GM19468 (cell line): ENCODE measurements at regions not wholly inside any gene's neighbourhood (a gene's known extent, or its start where the extent isn't known, plus 50 kb on each side); places are given as distances from the start of the nearest gene placed in this dataset.
"Not testable (repeated sequence)": the region's sequence is repeated elsewhere in the genome, so short reads cannot be mapped to it uniquely, and the experiment has no call there.

Experiments used
- ATAC-seq: cut with Tn5 transposase; IDR thresholded peaks from one replicate; pipeline ENCODE4 v1.9.1; 2021; ENCODE audit warnings: mild to moderate bottlenecking, moderate library complexity, moderate number of reproducible peaks; ENCODE audit not compliant: unreplicated experiment; ENCODE audit errors: extremely low read depth

DNA sequence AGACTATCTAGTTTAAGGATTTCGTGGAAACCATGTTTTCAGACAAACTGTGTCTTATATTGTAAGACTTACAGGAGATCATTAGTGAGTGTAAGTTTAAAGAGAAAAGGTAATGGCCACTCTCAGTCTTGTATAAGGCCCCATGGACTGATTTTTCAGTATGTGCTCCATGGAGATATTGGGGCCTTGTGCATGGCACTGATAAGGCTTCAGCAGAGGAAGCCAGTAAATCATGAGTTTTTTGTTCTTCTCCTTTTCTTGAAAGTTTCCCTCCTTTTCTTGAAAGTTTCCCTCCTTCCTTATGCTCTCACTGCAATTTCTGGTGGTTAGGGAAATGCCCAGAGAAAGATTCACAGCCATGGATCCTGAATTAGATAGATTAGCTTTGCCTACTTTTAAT is 471.3 kb downstream of the LRRC70 start:
- ATAC-seq: no peak

DNA sequence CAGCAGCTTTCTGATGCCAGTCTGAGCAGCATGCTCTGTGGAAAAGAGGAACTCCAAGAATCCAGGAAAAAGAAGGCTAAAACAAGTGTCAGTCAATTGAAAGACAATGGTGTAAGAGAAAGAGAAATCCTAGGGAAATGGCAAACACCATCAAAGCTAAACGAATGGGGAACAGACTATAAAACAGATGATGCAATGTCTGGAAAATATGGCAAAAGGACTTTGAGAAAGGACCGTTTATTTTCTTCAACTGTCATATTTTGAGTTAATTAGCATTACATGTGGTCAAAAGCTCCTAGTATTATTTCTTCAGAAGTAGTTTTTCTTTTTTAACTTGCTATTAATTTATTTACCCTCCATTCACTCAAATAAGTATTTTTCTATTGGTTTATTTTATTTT is 465.2 kb downstream of the LRRC70 start:
- no peak for ATAC-seq

DNA sequence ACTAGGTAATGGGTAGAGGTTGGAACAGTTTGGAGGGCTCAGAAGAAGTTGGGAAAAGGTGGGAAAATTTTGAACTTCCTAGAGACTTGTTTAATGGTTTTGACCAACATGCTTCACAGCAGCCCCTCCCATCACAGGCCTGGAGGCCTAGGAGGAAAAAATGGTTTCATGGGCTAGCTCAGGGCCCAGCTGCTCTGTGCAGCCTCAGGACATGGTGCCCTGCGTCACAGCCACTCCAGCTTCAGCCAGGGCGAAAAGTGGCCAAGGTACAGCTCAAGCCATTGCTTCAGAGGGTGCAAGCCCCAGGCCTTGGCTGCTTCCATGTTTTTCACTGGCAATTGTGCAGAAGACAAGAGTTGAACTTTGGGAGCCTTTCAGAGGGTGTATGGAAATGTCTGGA is 453.7 kb downstream of the LRRC70 start:
- no peak for ATAC-seq

DNA sequence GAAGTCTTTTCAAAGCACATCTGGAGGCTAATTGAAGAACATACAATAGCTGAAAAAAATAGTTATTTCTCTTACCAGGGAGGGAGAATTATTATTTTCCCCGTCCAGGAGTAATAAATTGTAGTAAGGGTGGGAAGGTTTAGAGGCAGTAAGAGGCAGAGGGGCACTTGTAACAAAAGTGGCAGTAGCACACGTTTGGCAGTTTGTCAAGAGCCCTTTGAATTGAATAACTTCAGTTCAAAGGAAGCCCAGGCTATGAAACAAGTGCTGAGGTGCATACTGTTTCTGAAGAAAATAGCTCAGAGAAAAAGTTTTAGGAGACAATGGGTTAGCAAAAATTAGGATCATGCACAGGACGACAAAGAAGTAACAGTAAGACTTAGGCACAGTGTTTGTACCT is 451.3 kb downstream of the LRRC70 start:
- ATAC-seq: no peak

DNA sequence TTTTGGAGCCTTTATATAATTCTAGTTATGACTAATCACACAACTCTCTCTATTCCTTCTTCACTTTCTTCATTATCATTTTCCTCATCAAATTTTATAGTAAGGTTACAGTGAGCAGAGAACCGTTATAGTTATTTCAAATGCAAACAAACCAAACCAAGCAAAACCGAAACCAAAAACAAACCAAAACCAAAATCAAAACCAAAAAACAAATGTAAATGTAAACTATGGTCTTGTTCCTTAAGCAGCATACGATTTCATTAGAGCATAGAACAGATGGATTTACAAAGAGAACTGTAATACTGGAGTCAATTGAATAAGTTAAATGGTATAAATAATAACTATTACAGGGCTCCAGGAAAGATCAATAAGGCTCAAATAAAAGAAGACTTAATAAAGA is 447.1 kb downstream of the LRRC70 start:
- ATAC-seq: no peak

DNA sequence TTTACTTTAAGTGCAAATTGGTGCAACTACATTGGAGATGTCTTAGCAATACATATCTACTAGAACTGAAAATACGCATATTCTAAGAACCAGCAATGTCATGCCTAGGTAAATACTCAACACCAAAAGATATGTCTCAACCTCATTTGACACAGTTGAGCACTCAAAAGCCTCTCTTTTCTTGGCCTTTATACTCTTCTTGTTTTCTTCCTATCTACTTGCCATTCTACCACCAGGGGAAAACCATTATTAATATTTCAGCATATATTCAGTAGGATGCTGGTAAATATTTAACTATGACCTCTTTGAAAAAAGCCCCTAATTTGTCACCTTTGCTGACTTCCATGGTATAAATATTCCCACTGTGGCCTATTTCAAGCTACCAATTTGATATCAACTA is 443.8 kb downstream of the LRRC70 start:
- no peak for ATAC-seq

DNA sequence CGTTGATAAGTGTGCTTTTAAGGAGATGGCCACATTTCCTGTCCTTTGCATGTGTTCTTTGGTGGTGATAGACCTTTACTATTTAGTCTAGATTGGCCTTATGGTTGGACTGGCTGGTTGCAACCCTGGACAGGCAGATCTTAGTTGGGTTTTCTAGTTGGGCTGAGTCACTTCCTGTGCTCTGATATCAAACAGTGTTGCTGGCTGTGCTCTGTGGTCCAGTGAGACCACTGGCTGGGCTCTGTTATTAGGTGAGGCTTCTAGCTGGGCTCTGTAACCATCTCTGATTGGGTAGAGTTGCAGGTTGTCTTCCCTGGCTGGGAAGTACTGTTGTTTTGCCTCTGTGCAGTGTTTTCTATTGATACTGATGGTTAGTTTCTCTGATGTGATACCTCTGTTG is 432.5 kb downstream of the LRRC70 start:
- no peak for ATAC-seq

DNA sequence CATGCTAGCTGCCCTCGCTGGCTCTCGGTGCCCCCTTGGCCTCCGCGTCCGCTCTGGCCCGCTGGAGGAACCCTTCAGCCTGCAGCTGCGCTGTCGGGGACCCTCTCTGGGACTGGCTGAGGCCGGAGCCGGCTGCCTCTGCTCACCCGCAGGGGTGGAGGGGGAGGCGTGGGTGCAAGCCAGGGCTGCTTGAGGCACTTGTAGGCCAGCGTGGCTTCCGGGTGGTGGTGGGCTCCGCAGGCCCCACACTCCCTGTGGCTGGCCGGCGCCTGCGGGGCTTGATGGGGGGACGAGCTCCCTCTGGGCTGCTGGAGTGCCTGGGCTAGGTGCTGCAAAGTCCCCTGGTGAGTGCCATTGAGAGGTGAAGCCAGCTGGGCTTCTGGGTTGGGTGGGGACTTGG is 429.6 kb downstream of the LRRC70 start:
- ATAC-seq: no peak

DNA sequence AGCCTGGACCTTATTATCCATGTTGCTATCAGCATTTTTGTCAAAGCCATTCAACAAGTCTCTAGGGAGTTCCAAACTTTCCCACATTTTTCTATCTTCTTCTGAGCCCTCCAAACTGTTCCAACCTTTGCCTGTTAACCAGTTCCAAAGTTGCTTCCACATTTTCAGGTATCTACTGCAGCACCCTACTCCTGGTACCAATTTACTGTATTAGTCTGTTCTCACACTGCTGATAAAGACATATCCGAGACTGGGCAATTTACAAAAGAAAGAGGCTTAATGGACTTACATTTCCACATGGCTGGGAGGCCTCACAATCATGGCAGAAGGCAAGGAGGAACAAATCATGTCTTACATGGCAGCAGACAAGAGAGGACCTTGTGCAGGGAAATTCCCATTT is 416.2 kb downstream of the LRRC70 start:
- ATAC-seq: not testable (repeated sequence)

DNA sequence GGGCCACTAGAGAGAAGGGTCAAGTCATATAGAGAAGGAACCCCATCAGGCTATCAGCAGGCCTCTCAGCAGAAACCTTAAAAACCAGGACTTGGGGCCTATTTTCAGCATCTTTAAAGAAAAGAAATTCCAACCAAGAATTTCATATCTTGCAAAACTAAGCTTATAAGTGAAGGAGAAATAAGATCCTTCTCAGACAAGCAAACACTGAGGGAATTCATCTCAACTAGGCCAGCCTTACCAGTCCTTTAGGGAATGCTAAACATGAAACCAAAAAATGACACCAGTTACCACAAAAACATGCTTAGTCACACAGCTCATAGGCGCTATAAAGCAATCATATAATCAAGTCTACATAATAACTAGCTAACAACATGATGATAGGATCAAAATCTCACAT is 407.1 kb downstream of the LRRC70 start:
- no peak for ATAC-seq

DNA sequence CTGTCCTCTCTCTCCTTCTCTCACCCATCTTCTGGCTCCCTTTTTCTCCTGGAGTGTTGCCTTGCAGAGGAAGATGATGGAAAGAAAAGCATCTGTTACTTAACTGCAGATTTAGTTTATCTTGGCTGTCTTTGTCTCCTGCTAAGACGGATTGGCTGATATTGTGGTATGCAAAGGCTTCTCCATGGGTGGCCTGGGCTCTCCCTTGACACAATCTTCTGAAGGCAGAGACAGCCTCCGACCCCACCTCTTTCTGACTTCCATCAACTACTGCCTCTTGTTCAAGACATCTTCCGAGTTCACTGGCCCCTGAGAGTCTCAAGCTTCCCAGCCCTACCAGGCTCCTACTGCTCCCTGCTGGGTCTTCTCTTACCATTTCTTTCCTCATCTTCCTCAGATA is 403.7 kb downstream of the LRRC70 start:
- no peak for ATAC-seq

DNA sequence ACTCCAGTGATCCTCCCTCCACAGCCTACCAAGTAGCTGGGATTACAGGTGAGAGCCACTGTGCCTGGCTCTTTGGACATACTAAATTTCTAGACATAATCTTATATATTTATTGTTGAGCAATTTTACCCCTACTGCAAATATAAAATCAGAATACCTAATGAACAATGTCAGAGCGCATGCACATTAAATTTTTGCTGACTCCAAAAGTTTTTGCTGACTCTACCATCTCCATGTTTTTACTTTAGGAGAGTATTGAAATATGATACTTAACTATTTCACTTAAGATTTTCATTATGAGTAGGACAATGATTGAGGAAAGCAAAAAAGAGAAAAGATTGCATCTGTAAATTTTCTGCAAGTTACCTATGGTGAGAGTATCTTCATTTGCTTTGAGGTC is 402.3 kb downstream of the LRRC70 start:
- ATAC-seq: no peak

DNA sequence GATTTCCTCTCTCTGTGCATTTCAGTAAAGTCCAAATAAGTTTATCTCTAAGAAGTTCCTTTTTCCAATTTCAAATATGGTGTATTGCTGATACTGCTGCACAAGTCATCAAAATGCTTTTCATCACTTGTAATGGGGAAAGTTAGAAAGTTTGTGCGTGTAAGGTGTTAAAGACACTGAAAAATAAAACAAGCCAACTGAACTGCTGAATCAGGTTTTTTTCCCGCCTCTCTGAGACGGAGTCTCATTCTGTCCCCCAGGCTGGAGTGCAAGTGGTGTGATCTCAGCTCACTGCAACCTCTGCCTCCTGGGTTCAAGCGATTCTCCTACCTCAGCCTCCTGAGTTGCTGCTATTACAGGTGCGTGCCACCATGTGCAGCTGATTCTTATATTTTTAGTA is 400.9 kb downstream of the LRRC70 start:
- no peak for ATAC-seq

DNA sequence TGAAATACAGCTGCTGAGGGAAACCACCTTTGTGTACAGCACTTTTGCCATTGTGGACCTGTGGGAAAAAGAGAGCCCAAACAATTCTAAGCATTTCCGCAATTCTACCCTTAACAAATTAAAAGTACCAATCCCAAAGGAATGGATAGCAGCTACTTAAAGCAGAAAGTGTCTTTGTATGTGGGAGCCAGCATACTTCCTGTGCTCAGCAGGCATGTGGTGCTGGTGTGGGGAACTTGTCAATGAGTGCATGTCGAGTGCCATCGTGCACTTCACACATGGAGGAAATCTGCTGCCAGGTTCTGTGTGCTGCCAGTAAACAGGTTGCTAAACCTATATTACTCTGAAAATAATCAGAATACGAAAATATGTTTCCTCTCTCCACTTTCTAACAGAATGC is 399.0 kb downstream of the LRRC70 start:
- no peak for ATAC-seq

DNA sequence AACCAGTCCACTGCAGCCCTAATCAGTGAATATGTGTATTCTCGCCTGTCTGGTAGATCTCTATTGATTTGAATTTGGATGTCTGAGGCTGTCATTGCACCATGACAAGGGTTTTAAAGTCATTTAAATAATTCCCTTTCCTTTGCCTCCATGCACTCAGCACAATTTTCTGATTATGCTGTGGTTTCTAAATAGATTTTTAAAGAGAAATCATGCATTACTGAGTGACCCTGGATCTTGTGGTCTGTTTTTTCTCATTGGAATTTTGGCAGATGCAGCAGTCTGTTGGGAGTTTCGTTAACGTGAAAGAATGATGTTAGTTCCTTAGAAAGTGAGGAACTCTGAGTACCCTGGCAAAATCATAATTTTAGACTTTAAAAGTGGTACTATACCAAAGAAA is 396.0 kb downstream of the LRRC70 start:
- no peak for ATAC-seq

DNA sequence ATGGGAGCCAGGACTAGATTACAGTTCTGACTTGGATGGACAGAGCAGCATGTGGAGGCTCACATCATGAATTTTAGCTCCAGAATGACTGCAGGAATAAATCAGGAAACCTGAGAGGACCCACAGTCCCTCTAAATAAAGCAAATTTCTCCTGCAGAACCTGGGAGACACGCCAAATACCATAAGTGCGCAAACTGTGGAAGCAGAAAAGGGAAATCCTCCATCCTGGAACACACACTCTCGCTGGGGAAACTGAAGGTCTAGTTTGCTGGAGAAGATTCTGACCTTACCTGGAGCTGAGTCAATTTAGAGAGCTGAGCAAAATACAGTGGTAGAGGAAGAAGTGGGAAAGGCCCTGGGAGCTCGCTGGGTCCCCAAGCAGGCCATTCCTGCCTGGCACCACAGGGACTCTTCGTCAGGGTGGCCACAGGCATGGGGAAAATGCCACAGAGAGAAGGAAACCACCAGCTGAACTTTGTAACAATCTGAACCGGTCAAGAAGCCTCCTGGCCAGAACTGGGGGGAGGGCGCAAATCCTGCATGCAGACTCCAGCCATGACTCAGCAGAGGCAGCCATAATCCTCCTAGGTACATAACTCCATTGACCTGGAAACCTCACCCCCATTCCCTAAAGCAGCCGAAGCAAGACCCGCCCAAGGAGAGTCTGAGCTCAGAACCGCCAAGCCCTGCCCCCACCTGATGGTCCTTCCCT is 390.9 kb downstream of the LRRC70 start:
- no peak for ATAC-seq

DNA sequence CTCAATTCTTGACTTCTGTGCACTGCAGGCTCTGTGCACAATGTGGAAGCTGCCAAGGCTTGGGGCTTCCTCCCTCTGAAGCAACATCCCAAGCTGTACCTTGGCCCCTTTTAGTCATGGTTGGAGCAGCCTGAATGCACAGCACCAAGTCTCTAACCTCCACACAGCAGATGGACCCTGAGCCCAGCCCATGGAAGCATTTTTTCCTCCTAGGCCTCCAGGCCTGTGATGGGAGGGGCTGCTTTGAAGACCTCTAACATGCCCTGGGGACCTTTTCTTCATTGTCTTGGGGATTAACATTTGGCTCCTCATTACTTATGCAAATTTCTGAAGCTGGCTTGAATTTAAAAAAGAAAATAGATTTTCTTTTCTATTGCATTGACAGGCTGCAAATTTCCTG is 385.8 kb downstream of the LRRC70 start:
- ATAC-seq: no peak

DNA sequence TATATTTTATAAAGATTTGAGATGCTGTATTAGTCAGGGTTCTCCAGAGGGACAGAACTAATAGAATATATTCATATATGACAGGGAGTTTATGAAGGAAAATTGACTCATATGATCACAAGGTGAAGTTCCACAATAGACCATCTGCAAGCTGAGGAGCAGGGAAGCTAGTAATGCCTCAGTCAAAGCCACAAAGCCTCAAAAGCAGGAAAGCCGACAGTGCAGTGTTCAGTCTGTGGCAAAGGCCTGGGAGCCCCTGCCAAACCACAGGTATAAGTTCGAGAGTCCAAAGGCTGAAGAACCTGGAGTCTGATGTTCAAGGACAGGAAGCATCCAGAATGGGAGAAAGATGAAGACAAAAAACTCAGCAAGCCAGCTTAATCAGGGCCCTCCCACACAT is 382.2 kb downstream of the LRRC70 start:
- ATAC-seq: no peak

DNA sequence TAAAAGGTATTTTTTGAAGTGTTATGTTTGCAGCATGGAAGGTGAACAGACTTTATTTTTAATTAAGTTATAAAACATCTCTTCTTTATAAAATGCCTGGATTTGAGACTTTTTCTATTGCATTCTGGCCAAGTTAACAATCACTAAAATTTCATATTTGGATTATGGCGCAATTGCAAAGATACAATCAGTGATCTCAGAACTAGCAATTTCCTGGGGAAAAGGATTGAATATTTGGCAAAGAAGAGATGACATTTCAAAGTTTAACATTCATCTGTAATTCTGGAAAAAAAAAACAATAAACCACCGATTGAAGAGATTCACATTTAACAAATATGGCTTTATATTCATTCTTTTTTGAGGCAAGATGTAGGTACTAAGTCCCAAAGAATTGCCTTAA is 378.0 kb downstream of the LRRC70 start:
- ATAC-seq: no peak

DNA sequence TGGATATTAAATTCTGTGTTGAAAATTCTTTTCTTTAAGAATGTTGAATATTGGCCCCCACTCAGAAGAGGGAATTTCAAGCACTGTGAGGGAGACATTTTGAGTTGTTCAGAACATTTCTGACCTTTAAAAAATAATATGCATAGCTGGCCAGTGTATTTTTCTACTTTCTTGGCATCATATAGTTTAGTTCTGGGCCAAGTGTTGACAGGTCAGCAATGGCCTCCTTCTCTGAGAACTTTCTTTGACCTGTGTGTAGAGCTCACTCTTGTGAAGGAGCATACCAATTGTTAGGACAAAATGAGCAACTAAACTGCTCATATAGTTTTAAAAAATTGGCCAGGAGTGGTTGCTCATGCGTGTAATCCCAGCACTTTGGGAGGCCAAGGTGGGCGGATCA is 376.0 kb downstream of the LRRC70 start:
- no peak for ATAC-seq

DNA sequence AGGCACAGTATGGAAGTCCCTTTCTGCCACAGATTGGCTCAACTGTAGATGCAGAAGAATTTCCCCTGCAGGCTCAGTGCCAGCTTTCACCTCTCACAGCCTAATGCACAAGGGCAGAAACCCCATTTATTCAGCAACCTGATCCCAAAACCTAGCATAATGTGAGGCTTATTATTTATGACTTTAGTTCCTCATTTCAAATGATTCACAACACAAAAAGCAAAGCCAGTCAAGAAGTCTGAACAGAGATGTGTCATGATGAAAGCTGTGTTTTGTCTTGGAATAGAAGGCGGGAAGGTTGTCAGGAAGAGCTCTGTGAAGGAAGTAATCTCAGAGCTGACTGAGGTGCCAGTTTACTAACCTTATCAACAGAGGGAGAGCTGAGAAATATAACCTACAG is 369.7 kb downstream of the LRRC70 start:
- ATAC-seq: no peak

DNA sequence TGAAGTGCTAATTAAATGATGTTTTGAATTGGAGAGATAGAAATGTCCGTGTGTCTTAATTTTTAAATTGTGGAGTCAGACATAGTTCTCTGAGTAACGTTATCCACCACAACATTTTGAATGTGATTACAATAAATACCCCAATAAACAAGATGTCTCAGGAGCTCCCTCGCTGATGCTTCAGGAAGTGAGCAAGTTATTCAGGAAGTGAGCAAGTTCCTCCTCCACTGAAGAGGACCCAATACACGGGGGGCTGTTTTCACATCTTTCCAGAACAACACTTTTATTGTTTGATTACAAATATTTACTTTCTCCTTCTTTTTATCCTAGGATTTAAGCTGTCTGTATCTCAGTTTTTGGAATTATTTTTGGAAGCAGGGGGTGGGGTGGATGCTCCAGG is 363.8 kb downstream of the LRRC70 start:
- no peak for ATAC-seq

DNA sequence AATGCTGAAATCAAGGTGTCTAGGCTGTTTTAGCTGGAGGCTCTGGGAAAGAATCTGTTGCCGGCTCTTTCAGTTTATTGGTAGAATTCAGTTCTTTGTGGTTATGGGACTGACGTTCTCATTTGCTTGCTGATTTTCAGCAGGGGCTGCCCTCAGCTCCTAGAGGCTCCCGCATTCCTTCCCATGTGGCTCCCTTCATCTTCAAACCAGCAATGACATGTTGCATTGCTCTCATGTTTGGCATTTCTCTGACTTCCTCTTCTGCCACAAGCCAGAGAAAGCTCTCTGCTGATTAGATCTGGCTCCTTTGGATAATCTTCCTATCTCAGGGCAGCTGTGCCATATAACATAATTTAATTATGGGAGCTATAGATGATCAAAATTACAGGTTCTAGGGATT is 360.3 kb downstream of the LRRC70 start:
- ATAC-seq: no peak
